ENCODE measurements at regions not wholly inside any gene's neighbourhood (a gene's known extent, or its start where the extent isn't known, plus 50 kb on each side); places are given as distances from the start of the nearest gene placed in this dataset.

DNA sequence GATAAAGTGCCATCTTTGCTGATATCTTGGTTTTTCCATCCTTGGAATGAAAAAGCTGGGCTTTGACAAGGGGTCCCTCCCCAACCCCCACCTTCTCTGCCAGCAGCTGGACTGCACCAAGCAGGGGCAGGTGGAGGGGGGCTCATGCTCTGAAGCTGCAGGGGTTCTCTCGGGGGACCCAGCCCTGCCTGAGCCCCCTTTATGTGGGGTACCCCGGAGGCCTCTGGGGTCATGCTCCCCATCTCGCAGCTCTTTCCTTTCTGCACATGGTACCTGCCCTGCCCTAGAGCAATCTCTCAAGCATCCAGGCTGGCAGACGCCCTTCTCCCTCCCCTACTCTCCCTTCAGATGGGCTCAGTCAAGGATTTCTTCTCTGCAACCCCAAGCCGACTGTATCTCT is 146.7 kb upstream of the PTPN1 start:
- DNase-seq = no peak

DNA sequence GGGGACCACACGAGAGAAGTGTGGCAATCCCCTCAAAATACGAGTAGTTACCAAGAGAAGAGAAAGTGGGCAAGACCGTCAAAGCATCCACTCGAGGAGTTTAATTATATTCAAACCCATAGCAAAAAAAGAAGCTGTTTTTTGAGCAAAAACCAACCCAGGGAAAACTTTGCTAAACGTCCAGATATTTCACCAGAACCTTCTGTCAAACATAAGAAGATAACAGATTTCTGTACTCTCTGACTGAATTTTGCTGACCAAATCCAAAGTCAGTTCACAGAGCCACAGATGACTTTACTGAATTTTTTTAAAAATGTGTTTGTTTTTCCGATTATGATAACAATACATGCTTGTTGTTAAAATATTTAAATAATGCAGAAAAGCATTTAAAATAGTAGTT is 145.6 kb upstream of the PTPN1 start:
- no peak for DNase-seq

DNA sequence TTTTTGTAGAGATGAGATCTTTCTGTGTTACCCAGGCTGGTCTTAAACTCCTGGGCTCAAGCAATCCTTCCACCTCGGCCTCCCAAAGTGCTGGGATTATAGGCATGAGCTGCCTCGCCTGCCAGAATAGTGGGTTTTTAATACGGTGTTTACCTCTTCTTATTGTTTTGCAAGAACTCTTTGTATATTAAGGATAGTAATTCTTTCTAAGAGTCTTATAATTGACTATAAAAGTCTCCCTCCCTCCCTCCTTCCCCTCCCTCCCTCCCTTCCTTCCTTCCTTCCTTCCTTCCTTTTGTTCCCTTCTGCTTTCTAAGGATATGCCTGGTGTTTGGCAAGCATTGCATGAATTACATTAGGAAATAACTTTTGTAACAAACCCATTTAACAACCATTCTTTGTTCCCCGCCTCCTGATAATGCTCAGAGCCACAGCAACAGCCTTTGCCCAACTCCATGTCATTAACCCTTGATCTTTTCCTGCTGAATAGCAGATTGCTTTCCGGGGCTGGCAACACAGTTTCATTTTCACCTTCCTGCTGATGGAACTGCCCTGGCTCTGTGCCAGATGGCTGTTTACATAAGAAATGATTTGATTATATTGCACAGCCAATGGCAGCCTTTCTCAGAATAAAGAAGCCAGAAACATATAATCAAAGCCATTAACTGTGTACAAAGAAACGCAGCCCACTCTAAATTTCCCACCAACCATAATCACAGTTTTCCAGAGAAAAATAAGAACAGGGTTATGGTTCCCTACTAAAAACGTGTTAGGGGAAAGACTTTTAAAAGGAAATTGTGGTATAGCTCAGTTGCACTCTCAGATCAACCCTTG is 143.7 kb upstream of the PTPN1 start:
- DNase-seq = no peak

DNA sequence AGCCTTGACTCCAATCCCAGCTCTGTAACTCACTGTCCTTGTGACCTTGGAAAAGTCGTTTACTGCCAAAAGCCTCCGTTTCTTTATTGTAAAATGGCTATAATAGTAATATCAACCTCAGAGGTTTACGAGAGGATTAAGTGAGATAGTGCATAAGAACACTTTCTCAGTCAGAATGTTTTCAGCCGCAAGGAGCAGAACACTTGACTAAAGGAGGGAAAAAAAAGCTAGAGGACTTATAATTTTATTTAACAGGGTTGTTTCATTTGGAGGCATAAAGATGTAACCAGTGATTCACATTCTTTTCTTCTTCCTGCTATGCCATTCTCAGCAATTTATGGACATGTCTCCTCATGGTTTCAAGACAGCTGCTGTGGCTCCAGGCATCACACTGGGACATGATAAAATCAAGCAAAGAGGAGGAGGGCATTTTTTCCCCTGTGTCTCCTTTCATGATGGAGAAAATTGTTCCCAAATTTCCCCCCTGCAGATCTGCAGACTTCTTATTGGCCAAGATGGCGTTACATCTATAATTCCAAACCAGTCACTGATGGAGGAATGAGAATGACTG is 143.0 kb upstream of the PTPN1 start:
- DNase-seq = no peak

DNA sequence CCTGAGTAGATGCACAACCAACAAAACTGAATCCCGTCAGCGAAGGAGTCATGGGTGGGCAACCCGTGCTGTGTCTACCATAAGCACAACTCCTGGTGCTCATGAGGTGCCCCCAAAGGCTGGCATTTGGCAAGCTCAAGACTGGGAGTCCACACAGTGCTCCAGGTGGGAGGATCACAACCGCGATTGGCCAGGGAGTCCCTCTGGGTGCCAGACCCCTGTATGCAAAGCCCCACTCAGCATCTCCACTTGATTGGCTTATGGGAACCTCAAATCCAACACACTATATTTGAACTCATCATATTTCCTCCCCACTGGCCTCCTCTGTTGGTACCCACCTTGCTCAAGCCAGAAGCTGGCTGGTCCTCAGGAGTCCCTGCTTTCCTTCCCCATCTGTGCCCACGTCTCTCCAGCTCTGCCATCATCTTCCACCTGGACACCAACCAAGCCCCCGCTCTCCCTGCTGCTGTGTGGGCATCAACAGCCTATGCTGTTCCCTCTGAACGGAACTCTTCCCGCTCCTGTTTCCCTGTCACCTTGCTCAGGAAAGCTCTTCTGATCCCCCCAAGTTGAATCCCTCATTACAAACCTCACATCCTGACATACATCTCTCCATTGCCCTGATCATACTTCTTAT is 142.3 kb upstream of the PTPN1 start:
- no peak for DNase-seq

DNA sequence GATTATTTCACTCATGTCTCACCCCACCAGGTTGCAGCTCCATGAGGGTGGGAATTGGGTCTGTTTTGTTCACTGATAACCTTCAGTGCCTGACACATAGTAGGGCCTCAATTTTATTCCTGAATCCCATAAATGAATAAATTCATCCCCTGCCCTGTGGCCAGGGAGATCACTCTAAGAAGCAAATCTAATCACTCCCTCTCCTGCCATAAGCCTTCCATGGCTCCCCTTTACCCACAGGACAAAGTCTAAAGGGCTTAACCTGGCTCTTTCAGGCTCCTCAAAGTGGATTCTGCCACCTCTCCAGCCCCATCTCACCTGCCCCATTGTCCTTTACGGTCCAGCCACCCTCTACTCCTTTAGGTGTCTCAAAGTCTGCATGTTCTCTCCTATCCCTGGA is 141.8 kb upstream of the PTPN1 start:
- no peak for DNase-seq

DNA sequence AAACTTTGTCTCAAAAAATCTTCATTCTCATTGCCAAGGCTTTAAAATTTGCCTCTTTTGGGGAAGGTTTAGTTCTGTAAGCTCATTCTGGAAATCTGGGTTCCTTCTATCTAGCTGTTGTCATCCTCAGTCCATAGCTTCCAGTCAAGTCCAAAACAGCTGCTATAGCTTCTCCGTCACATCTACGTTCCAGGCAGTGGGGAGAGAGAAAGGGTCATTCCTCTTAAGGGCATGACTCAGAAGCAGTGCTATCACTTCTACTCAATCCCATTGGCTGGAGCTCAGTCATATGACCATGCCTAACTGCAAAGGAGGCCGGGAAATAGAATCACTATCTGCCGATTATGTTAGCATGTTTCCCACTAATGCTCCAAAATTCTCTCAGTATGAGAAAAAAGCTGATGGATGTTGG is 141.4 kb upstream of the PTPN1 start:
- no peak for DNase-seq

DNA sequence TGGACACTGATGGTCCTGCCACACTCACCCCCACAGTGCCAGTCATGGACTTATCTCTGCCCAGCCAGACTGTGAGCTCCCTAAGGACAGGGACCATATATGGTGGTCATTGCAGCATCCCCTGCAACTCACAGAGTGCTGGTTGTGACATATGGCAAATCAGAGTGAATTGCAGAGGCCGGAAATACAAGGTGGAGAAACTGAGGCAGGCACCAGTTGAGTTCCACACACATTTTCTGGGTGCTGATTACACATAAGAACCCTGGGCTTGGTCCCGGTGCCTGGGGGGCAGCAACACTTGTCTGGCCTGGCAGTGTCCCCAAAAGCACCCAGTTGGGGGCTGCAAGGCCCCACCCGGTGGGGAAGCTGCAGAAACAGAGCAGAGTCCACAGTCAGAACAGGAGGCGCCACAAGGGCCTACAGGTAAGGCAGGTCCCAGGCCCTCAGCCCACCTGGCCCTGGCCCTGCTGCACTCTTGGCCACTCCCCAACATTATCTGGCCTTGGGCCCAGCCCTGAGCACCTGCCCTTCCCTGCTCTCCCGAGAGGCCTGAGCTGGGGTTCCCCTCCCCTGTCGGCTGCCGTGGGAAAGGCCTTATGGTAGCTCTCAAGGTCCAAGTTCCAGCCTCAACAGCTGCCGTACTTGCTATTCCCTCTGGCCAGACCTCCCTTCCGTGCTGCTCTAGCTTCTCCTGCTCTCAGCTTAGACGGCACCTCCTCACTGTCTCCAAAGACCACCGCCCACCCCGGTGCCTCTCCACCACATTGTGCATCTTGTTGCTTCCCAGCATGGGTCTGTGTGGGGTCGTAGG is 140.8 kb upstream of the PTPN1 start:
- no peak for DNase-seq

DNA sequence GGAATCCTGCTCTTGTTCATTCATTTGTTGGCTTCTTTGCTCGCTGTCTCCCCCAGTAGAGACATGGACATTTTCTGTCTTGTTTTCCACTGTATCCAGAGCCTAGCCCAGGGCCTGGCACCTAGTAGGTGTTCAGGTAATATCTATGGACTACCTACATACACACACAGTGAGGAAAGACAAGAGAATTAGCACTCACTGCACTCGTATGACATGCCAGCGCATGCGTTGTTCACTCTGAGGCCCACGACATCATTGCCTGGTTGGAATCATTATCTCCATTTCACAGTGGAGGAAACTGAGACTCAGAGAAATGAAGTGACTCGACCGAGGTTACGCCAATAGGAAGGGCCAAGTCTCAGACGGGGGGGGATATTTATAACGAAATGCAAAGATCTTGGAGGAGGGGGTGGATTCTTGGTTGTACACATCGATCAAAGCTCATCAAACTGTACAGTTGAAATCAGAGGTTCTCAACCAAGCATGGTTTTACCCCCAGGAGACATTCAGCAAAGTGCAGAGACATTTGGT is 140.1 kb upstream of the PTPN1 start:
- no peak for DNase-seq

DNA sequence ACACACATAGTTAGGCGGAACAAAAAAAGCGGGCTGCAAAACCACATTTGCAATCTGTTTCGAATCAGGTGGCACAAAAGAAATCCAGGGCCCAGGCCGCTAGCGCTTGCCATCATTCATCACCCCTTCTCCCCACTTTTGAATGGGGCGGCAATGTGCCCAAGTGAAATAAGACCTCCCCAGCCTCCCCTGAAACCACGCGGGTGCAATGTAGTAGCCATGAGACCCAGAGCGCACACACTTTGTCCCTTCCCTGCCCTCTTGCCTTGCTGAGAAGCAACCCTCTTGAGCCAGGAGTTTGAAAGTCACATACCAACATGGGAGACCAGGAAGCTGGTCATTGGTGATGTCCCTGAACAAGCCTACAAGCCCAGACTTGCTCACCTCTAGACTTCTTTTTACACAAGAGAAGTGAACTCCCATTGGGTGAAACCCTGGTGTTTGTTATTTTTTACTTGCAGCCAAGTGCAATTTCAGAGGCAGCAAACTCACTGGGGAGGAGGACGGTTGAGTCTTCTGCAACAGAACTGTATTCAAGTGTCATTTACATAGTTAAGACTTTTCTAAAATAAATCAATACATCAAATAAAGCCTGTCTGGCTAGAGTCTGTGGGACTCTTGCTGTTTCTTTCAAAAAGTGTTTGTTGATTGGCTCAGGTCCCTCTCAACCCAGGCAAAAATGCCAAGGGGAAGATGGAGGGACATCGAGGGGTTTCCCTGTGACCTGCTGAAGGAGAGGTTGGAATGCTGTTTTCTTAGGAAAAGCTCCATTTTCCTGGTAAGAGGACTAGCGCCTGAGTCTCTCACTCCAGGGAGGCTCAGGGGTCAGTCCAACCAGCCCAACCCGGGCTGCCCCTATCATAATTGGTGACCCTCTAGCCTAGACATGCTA is 138.1 kb upstream of the PTPN1 start:
- DNase-seq = no peak

DNA sequence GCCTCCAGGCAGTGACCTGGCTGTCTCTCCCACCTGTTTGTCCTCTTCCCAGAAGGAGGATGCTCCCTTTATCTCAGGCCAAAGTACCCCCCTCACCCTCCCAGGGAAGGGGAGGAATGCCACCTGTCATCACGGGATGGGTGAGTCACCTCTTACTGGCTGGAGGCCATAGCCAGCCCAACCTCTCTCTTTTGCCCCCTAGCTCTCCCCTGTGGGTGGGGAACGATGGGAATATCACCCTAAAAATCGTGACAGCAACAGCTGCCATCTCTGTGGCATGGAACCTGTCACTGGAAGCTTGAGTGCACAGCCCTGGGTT is 137.5 kb upstream of the PTPN1 start:
- no peak for DNase-seq

DNA sequence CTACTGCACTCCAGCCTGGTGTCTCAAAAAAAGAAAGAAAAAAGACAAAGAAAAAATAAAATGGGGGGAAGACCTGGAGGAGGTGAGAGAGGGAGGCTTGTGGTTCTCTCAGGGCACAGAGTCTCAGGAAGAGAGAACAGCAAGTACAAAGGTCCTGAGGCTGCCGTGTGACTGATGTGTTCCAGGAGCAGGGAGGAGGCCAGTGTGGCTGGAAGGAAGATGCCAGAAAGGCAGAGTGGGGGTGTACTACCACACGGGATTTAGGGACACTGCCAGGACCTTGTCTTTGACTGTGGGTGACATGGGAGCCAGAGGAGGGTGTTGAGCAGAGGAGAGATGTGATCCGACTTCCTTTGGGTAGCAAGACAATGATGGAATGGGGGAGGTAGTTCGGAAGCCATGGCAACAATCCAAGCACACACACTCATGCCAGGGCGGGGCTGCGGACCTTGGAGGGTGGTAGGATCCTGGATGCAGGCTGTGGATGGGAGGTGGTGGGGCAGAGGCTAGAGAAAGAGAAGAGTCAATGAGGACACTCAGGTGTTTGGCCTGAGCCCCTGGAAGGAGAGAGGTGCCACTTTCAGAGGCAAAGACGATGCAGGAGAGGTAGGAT is 136.4 kb upstream of the PTPN1 start:
- DNase-seq = no peak

DNA sequence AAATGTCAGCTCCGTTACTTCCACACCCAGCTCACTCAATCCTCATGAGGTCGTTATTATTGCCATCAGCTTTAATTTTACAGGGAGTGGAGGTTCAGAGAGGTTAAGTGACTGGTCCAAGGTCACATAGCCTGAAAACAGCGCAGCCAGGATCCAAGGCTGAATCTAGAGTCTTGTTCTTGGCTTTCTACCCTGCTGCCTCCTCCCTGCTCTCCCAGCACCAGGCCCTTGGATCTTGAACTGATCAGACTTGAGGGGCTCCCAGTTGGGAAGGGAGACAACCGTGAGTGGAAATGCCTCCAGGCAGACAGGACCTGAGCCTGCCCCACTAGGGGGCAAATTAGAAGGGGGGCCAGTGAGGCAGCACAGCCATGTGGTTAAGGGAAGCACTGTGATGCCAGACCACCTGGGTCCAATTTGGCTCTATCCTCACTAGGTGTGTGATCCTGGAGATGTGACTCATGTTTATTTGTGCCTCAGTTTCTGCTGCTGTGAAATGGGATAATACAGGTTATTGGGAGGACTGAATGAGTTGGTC is 135.6 kb upstream of the PTPN1 start:
- no peak for DNase-seq

DNA sequence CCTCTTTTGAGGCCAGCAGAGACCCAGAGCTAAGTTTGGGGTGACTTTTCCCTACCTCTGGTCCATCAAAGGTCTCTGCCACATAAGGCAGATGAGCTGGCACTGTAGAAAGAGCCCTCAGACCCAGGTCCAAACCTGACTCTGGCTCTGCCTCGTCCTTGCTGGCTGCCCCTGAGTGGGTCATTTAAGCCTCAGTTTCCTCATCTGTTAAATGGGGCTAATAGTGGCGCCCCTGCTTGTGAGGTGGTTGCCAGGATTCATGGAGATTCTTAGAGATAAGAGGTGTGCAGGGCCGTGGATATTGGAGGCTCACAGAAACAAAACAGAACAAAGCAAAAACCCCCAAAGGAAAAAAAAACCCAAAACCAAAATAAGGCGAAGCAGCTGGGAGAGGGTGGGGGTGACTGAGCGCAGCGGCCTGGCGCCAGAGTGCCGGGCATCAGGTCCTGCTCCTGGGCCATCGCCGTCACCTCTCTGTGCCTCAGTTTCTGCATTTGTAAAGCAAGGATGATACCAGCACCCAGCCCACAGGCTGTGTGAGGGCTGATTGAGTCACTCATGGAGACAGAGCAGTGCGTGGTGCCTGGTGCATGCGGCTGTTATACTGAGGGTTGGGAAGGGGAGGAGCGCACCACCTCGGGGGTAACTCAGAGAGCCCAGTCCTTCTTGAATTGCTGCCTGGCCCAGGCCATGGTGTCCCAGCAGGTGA is 133.8 kb upstream of the PTPN1 start:
- DNase-seq = no peak

DNA sequence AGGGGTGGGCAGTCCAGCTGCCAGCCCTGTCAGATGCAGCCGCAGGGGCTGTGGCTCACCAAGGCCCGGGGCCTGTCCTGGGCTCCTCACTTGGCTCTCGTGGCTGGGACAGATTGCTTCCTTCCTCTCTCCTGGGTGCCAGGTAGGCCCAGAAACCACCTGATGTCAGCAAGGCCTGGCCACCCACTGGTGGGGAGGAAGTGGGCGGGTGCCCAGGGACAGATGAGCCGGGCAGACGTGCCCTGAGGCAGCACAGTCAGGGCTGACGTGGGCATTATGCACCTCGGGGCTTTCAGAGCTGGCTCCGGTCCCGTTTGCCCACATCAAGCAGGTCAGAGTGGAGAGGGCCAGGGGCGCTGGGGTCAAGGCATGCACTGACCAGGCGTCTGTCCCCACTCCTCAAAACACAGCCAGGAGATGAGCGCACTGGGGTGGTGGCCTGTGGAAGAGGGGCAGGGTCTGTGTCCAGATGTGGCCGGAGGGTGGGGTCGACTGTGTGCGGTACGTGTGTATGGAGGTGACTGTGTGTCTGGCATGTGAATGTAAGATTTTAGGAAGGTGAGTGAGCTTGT is 133.2 kb upstream of the PTPN1 start:
- DNase-seq = no peak

DNA sequence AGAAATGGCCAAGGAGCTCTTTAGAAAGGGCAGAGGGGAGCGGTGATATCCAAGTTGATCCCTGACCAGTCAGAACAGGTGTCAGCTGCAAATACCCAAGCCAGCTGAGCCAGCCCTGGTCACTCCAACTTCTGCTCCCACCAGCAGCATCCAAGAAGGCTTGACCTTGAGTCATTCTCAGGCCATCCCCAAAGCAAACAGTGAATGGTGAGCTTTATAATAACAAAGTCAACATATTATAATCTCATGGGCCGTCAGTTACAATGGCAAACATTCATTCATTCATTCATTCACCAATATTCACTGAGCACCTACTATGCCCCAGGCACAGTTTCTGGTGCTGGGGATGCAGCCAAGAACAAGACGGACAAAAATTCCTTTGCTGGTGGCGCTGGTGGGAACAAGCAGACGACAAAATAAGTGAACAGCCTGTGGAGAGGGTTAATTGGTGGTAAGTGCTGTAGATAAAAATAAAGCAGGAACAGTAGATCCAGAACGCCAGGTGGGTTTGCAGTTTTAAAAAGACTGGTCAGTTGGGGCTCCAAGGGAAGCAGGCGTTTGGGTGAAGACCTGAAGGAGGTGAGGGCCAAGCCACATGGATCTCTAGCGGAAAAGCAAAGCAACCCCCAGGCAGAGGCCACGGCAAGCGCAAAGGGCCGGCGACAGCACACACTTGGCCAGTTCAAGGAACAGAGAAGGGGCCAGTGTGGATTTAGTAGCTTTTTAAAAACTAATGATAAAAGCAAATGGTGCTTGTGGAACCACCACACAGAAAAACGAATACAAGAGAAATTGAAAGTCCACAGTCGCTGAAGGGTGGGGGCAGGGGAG is 131.8 kb upstream of the PTPN1 start:
- no peak for DNase-seq

DNA sequence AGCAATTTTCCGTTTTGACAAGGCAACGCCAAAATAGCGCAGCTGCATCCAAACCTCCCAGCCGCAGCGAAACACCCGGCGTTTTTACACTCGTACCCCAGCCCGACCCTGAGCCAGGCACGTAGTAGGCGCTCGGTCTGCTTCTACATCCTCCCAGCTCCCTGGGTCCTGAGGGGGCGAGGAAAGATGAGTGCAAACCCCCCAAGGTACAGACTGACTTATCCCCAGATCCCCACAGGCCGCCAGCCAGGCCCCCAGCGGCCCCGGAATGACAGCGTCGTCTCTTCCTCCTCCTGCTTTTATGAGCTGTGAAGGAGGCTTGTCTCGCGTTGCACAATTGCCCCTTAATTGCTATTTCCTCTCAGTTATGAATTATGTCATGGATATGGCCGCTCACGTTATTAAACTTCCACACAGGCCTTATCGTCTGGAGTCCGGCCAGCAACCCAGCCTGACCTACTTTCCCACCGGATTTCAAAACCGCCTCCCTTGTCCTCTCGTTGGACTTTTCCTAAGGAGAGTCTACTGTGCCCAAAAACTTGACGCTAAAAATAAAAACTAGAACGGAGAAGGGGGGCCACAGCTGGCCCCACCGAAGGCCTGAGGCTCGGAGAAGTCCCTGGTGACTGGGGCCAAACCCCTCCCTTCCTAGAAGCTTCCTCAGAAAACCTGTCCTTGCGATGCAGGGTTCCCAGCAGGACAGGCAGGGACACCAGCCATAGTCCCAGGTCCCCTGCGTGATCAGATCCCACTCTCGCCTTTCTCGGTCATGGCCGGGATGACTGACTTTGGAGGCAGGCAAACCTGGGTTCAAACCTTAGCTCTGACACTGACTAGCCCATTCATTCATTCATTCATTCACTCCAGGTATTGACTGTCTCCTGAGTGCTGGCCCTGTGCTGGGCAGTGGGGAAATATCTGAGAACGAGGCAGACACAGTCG is 130.9 kb upstream of the PTPN1 start:
- peak; percentile 67 for DNase-seq

DNA sequence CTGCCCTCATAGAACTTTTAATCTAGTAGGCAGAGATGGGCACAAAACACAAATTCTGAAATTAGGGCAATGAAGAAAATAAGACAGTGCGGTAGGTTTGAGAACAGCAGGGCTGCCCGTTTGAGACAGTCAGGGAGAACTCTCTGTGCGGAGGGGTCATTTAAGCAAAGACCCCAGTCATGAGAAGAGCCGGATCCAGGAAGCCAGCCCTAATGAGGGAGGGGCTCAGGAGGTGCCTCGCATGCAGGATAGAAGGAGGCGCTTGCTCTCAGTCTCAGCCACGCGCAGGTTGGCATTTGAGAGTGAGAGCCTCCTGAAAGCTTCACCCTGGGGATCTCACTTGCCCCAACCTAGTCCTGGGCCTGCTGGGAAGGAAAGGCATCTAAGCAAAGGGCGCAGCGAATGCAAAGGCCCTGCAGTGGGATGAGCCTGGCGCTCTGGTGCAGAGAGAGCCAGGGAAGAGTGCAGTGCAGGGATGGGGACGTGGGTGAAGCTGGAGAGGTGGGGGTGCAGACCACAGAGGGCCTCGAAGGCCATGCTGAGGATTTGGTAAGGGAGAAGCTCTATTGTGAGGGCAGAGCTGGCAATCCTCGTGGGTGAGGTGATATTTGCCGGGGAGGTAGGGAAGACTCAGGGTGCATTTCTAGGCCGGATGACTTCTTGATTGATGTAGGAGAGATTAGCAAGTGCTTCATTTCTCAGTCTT is 130.0 kb upstream of the PTPN1 start:
- DNase-seq = no peak

All from left hindlimb (tissue), 1 donor.